ENCODE measurements at regions not wholly inside any gene's neighbourhood (a gene's known extent, or its start where the extent isn't known, plus 50 kb on each side); places are given as distances from the start of the nearest gene placed in this dataset.

- no peaks in the 10 kb centered on the region for H3K4me1 ChIP-seq (ENCODE audit: control insufficient read depth, low read length)
- no peaks in the 10 kb centered on the region; the same call in 1 of the 2 replicates for H3K27me3 ChIP-seq (ENCODE audit: control insufficient read depth, low read length)
- H3K4me2 ChIP-seq (ENCODE audit: low read length) = no peak overlapping the region
- TF ChIP-seq CTCF (IDR thresholded peaks at IDR 0.05; ENCODE audit: low read depth, low read length, poor library complexity, severe bottlenecking) = no peak
- TF ChIP-seq EZH2phosphoT487 (IDR thresholded peaks at IDR 0.05; ENCODE audit: borderline replicate concordance, low read length) = no peak
- no peaks in the 10 kb centered on the region for H3K9me2 ChIP-seq (replicated peaks; ENCODE audit: control insufficient read depth, low read length)
- no peak overlapping the region for H3K4me3 ChIP-seq (ENCODE audit: low read length)
- no peak overlapping the region for H3K27ac ChIP-seq (ENCODE audit: low read depth, low read length)
- H3K79me2 ChIP-seq (ENCODE audit: control insufficient read depth, low read length) = no peaks in the 10 kb centered on the region
- H3K36me3 ChIP-seq (ENCODE audit: control insufficient read depth, low read length) = no peaks in the 10 kb centered on the region
- H3F3A ChIP-seq (ENCODE audit: control insufficient read depth, insufficient read depth) = no peaks in the 10 kb centered on the region
- H3K9me3 ChIP-seq (ENCODE audit: control insufficient read depth, insufficient read depth, low read length) = no peaks in the 10 kb centered on the region
- H4K20me1 ChIP-seq (ENCODE audit: control insufficient read depth, insufficient read depth, low read depth, low read length) = no peaks in the 10 kb centered on the region
Measured at GRCh38 chr2:42843131-42843530, 50.7 kb upstream of the HAAO start.

- H3F3A ChIP-seq (ENCODE audit: control insufficient read depth, insufficient read depth) = no peaks in the 10 kb centered on the region
- no peak for TF ChIP-seq CTCF (IDR thresholded peaks at IDR 0.05; ENCODE audit: low read depth, low read length, poor library complexity, severe bottlenecking)
- H3K4me2 ChIP-seq (ENCODE audit: low read length) = no peak overlapping the region
Measured at GRCh38 chr2:42842466-42842865, 50.1 kb upstream of the HAAO start.

More at GRCh38 chr2:42842466-42842865, 50.1 kb upstream of the HAAO start:
- H3K4me3 ChIP-seq (ENCODE audit: low read length) = no peak overlapping the region
- no peak overlapping the region for H3K27ac ChIP-seq (ENCODE audit: low read depth, low read length)
- H3K4me1 ChIP-seq (ENCODE audit: control insufficient read depth, low read length) = no peaks in the 10 kb centered on the region
- no peaks in the 10 kb centered on the region; the same call in 1 of the 2 replicates for H3K27me3 ChIP-seq (ENCODE audit: control insufficient read depth, low read length)
- H3K36me3 ChIP-seq (ENCODE audit: control insufficient read depth, low read length) = no peaks in the 10 kb centered on the region
- no peaks in the 10 kb centered on the region for H3K9me3 ChIP-seq (ENCODE audit: control insufficient read depth, insufficient read depth, low read length)
- H3K79me2 ChIP-seq (ENCODE audit: control insufficient read depth, low read length) = no peaks in the 10 kb centered on the region
- no peaks in the 10 kb centered on the region for H3K9me2 ChIP-seq (replicated peaks; ENCODE audit: control insufficient read depth, low read length)
- no peaks in the 10 kb centered on the region for H4K20me1 ChIP-seq (ENCODE audit: control insufficient read depth, insufficient read depth, low read depth, low read length)
